HG03354 (cell line): ENCODE measurements at regions not wholly inside any gene's neighbourhood (a gene's known extent, or its start where the extent isn't known, plus 50 kb on each side); places are given as distances from the start of the nearest gene placed in this dataset.

Experiments used
- ATAC-seq: cut with Tn5 transposase; IDR thresholded peaks from one replicate; pipeline ENCODE4 v1.9.1; 2021; ENCODE audit warnings: mild to moderate bottlenecking; ENCODE audit not compliant: unreplicated experiment, poor library complexity, severe bottlenecking

DNA sequence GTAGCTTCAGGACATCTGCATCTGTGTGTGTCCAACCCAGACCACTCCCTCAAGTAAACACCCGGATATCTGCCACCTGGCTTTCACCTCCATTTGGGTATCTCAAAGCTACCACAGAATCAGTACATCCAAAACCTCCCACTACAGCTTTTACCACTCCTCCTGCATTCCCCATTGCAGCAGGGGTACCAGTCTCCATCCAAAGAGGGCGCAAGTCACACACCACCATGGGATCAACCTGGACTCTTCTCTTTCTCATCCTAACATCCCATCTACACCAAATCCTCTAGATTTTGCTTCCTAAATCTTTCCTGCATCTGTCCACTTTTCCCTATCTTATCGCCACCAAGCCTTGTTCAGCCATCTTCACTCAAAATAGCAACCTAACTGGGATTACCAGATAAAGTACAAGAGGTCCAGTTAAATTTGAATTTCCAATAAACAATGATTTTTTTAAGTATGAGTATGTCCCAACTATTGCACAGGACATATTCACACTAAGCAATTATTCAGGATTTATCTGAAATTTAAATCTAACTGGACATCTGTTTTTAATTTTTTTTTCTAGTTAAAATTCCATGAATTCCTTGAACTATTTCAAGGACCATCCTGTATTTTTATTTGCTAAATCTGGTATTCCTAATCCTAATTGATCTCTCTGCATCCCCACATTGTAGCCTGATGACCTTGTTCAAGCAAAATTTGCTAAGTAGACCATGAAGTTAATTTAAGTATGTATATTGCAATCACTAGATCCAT, 164.3 kb upstream of the MLN start:
- ATAC-seq = no peak

DNA sequence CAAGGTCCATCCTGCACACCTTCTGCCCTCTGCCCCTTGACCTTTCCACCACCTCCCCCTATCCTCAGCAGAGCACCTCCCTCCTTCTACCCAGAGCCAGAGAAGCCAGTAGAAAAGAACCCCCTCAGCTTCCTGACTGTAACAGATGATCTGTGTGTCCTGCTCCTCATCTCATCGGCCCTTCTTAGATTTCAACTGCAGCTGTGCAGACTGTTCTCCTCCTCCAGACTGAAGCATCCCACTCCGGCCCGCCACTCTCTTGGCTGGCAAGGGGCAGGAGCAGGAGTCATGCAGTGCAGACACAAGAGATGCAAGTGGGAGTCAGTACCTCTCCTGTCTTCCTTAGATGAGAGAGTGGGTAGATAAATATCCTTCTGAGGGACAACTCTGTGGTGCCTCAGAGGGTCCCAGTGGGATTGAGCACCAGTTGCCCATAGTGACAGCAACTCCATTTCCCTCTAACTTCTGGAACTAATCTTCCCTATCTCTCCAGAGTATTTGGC, 163.5 kb upstream of the MLN start:
- ATAC-seq = no peak

DNA sequence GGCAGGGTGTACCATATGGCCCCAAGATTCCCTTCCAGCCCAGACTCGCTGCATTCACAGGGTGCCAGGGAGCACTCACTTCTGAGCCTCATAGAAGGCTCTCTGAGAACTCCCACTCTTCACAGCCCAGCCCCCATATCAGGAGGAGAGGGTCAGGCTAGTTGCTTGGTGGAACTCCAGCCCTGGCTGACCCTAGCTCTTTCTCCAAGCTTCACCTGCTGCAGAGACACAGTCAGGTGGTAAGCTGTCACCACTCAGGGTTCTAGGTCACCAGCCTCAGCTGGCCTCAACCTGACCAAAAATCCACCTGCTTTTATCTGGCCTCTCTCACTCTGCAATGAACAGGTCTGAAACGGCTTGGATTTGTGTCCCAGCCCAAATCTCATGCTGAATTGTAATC, 162.7 kb upstream of the MLN start:
- ATAC-seq = no peak

DNA sequence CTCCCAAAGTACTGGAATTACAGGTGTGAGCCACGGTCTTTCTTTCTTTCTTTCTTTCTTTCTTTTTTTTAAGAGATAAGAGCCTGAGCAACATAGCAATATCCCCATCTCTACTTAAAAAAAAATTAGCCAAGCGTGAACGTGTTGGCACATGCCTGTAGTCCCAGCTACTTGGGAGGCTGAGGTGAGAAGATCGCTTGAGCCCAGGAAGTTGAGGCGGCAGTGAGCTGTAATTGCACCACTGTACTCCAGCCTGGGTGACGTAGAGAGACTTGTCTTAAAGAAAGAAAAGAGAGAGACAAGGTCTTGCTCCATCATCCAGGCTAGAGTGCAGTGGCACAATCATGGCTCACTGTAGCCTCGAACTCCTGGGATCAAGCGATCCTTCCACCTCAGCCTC, 162.0 kb upstream of the MLN start:
- ATAC-seq = no peak

DNA sequence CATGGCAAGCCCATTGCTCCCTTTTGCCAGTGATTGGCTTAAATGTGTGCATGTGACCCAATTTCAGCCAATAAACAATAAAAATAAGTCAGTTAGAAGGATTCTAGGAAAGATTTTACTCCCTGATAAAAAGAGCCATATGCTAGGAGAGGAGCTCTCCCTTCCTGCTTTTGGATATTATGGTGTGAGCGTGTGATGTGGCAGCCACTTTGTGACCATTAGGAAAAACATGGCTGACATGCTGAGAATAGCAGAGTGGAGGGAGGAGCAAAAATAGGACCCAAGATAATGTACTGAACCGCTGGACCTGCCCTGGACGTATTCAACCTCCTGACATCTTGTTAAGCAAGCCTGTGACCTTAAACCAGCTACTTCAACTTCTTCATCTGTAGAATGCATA, 160.6 kb upstream of the MLN start:
- ATAC-seq = no peak

DNA sequence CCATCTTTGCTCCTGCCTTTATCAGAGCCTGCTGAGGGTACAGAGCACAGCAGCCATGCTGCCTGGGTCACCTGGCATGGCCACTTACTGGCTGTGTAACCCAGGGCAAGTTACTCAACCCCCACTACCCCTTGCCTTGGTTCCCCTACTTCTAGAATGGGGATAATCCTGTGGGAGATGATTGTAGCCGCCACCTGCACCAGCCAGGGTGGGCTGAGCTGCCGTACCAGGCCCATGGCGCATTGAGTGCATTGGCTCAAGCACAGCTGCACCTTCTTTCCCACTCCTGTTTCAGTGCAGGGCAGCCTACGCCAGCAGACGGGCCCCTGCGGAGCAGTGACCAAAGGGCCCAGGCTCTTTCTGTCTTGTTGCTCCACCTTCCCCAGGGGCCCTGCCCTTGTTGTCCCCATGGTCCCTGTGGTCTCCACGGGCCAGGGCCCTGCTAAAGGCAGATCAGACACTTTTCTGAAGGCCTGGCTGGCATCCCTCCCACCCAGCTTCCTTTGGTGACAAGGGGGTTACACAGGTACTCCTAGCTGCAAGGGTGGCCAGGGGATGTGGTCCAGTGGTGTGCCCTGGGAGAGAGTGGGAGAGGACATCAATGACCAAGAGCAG, 159.4 kb upstream of the MLN start:
- ATAC-seq = no peak

DNA sequence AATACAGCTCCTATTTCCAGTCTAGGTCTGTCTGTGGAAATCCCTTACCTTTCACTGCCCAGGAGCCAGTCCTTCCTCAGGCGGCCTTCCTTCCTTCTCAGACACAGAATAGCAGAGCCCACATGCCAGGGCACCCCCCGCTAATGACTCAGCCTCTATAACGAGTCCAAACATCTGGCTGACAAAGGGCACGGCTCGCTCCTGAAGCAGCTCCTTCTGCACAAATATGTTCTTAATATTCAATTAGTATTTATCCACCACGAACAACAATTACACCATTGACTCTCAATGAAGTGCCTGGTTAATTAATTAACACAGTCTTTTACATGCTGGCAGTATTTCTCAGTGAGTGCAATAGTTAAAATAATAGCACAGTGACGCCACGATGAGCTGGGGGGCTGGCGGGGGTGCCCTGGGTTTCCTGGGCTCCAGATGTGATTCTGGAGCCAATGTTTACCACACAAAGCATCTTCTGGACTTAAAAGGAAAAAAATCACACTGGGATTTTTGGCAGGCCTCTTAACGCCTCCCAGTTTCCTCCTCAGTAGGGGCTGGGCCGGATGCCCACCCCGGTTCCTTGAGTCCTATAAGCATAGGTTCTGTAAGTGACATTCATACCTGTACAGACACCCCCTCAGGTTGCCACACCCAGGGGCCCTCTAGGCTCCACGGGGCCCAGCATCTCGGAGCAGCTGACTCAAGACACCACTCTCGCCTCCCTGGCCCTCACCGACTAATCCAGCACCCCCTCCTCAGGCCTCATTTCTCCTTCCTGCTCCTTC, 158.6 kb upstream of the MLN start:
- no peak for ATAC-seq

DNA sequence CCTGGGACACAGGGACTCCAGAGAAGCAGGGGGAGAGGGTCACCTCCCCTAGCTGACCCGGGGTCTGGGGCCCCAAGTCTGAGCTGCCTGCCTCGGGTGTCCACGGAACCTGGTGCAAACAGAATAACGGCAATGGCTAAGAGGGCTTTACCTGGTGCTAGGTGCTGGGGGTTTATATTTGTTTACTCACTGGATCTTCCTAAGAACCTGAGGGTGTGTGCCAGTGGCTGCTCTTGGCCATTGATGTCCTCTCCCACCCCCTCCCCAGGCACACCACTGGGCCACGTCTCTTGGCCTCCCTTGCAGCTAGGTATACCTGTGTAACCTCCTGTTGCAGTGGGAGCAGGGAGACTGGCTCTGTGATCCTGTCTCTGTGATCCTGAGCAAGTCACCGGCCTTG, 157.9 kb upstream of the MLN start:
- ATAC-seq = no peak

DNA sequence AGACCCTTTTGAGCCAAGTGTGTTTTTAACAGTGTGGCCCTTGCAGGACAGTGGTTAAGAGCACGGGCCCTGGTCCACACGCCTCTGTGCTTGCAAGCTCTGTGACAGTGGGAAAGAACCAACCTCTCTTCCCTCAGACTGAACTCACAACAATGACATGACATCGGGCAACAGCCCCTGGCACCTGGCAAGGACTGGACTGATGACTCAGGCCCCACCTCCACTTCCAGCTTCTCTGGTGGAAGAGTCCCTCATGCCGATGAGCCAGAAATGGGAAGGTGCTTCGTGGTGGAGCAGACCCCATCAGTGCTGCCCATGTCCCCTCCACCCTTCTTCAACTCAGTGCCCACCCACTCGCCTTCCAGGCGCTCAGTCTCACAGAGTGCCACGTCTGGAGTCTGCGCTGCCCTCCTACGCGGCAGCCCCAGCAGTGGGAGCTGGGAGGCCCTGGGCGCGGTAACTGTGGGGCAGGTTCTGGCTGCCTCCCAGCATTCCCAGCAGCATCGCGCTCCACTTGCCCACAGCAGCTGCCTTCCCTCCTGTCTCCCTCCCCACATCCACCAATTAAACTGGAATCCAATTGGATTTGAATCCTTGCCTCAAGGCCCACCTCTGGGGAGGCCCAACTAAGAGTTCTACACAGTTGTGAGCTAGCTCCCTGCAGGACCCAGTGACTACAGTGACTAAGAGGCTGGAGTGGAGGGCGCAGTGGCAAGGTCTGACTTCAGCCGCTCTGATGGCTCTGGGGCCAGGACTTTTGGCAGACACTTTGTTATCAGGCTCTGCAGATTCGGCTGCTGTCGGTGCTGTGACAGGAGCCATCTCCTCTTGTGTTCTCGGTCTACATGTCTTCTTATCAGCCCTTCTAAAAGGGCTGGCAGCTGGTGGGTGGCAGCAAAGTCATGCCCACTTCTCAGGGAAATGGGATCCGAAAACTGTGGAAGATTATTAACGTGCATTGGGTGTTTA, 156.8 kb upstream of the MLN start:
- no peak for ATAC-seq

DNA sequence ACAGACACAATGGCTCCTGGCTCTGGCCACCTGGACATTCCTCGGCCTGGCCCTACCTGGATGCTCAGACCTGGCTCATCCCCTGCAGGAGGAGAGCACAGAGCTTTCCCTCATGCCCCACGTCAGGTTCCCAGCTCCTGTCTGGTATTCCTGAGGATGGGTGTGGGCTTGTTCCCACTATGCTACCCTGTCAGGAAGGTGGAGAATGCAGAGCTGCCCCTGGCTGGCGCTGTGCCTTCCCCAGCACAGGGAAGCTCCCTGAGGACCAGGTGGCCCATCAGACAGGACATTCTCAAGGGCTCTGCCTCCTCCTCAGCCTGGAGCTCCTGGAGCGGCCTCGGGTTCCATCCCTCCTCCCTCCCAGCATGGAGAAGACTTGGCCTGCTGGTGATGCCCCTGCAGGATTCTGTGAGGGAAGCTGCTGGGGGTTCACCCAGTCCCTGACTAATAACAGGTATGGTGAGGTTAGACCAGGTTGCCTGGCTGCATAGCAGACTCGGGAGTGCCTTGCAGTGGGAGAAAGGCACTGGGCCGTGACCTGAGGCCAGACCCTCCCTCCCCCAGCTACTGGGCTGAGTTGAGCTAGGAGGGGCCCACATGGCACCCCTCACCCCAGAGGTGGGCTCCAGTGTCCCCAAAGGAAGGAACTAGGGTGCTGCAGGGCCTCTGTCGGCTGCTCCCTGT, 156.0 kb upstream of the MLN start:
- no peak for ATAC-seq

DNA sequence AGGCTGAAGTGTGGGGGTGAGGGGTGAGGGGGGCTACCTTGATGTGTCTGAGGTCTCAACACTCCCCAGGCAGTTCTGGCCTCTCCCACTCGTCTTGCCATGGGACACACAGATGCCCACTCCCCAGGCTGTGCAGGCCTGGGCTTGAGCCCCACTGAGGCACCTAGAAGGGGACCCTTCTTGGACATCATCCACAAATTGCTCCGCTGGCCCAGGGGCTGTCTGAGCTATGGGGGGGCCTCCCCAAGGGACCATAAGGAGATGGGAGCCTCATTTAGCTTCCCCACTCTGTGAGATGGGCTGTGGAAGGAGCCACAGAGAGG, 155.5 kb upstream of the MLN start:
- ATAC-seq = no peak

DNA sequence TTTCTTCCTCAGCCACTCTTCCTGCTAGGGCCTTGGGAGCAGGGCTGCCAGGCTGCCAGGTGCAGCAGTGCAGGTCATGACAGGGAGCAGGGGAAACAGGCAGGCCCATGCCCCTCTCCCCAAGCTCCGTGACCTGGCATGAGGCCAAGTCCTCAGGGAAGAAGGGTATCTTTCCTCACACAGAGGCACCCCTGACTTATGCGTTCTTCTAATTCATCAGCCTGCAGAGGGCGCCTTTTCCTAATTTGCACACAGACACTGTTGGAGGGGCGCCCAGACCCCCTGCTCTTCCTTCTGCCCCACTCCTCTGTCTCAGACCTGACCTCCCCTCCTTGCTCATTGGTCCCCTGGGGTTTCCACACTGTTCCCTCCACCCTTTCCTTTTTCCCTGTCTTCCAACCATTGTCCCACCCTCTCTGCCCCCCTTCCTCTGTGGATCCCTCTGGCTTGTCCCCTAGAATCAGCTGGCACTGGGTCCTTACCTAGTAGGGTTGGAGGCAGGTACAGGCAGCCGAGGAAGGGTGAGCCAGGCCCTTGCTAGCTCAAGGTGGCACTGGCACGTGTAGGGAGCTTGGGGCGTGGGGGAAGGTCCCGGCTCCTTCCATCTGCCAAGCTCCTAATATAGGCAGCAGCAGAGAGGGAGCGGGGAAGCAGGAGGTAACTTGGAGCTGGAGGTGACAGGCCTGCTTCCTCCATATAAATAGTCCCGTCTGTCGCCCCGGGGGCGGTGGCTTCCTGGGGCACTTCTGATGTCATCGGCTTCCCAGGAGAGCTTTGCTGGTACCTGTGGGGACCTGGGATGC, 154.9 kb upstream of the MLN start:
- ATAC-seq = no peak

DNA sequence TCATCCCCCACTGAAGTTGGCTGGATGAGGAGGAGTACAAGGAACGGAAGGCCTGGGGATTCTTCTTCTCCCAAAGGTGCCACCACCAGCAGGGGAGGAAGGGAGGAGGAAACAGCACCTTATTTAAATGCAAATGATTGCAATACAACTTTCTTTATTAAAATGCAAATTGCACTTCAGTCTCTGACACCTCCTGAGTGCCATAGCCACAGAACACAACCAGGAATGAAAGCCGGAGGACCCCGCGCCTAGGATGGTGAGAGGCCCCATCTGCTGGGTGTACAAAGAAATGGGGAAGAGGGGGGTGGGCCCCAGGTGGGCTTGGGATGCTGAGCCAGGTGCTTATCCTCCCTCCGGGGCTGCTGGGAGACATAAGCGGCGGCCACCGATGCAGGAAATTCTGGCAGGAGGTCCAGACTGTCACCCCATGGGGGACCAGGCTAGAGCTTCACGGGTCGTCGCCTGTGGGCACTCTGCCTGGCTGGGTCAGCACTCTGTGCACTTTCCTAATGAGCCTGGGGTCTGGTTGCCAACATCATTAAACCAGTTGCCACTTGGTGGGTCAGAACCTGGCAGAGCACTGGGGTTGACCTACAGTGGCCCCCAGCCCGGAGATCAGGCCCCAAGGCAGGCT, 154.2 kb upstream of the MLN start:
- no peak for ATAC-seq

DNA sequence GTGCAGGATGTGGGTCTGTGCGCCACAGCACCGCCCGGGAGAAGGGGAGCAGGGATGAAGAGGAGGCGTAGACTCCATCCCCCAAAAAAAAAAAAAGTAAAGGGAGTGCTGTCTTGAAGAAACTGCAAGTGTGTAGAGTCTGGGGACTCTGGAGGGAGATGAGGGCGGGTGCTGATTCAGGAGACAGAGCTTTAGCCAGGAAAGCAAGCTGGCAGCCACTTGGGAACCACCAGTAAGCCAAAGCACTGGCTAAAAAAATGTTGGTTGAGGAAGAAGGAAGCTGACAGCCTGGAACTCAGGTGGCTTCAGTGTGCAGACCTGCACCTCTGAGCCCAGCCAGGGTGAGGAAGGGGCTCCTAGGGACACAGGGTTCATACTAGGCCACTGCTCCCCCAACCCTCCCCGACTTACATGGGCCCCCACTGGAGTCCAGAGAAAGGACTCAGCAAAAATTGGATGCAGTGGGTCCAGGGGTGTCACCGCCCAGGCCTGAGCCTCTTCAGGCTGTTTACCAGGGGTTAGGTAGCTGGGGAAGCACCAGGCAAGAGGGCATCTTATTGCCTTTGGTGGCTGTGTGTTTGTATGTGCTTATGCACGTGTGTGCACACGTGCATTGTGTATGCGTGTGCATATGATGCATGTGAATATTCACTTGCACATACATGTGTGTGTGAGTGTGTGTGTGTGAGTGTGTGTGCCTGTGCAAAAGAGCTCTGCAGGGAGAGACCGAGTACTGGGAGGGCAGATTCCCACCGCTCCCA, 153.5 kb upstream of the MLN start:
- no peak for ATAC-seq

DNA sequence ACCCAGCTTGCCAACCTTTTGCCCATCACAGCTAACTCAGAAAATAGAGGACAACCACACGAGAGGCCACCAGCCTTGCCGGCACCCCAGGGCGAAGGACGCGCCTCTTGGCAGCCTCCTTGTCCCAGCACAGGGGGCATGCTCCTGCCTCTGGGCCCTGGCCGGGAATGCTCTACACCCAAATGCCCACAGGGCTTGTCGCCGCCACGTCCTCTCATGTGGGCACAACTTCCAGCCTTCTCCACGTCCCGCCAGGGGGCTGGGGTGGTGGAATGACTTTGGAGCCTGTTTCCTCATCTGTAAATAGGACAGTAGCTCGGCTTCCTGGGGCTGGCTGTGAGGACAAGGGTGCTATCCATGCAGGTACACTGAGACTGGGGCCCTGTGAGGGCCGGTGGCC, 152.4 kb upstream of the MLN start:
- no peak for ATAC-seq

DNA sequence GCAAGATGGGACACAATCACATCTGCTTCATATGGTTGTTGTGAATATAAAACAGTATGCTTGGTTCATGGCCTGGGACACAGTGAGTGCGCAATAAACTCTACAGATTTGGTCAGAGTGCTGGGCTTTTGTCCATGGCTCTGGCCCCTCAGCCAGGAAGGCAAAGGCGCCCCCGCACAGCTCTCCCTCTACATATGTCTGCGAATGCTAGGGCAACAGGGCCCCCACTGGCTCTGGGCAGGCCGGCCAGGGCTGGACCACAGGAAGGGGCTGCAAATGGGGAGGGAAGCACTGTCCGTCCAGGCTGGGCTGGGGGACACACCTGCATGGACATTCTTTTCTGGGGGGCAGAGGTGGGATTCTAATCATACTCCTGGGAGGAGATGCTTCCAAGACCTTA, 151.8 kb upstream of the MLN start:
- ATAC-seq = no peak

DNA sequence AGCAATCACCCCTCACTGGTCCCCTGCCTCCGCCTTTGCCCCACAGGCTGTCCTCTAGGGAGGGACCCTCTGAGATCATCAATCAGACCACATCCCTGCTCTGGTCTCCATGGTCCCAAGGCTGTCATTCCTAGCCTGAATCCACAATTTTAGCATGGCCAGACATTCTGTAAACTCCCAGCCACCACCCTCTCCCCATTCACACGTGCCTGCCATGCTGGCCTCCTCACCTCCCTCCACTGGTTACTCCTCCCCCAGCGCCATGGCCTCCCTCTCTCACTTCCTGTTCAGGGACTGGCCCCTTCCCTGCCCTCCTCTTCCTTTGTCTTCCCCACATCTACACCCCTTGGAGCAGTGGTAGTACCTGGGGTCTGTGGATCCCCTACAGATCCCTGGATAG, 150.7 kb upstream of the MLN start:
- ATAC-seq = no peak
